Choroid plexus epithelial cell (primary cell): ENCODE measurements at regions not wholly inside any gene's neighbourhood (a gene's known extent, or its start where the extent isn't known, plus 50 kb on each side); places are given as distances from the start of the nearest gene placed in this dataset.

ENCODE experiments used
- DNase-seq: peaks from one replicate; pipeline ENCODE4 v3.0.0-alpha.2; 2010; ENCODE audit warnings: low read depth
- H3K4me3 ChIP-seq: 2 replicates; pipeline ENCODE4 v1.5.1; 2011; ENCODE audit warnings: low read depth, mild to moderate bottlenecking, control low read depth, low read length, moderate library complexity
- CTCF ChIP-seq: conservative IDR thresholded peaks from 2 replicates; pipeline ENCODE4 v1.5.1; 2011; ENCODE audit warnings: low read depth, mild to moderate bottlenecking, control low read depth, inconsistent platforms, low read length, moderate library complexity

- DNase-seq: no peak
- H3K4me3 ChIP-seq: no peak overlapping the region
- TF ChIP-seq CTCF: no peak
These were observed 51.3 kb upstream of the CADPS start for GRCh38 chr3:62926494-62926893.

- no peak for TF ChIP-seq CTCF
- DNase-seq: no peak
- no peak overlapping the region for H3K4me3 ChIP-seq
These were observed 53.0 kb upstream of the CADPS start for GRCh38 chr3:62928256-62928655.

DNA sequence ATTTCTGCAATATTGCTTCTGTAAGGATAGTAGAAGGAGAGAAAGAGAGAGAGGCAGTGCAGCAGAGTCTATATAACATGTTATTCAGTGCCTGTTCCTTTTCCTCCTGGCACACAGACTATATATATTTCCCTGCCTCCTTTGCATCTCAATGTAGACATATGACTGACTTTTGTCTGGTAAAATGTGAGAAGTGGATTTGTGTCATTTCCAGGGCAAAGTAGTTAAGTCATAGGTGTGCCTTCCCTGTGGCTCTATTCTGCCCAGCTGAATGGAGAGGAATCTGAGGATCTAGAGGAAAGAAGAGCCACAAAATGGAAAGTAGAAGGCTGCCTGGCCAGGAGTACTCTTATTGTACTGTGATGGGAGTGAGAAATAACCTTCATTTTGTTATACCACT, 54.6 kb upstream of the CADPS start:
- DNase-seq: no peak
- no peak for TF ChIP-seq CTCF

GRCh38 chr3:62935793-62936192, 60.6 kb upstream of the CADPS start:
- no peak overlapping the region for H3K4me3 ChIP-seq
- no peak for DNase-seq
- no peak for TF ChIP-seq CTCF

More for the DNA sequence above, 54.6 kb upstream of the CADPS start:
- no peak overlapping the region for H3K4me3 ChIP-seq

- no peak for TF ChIP-seq CTCF
- no peak overlapping the region for H3K4me3 ChIP-seq
- DNase-seq: no peak
These were observed 61.5 kb upstream of the CADPS start for GRCh38 chr3:62936626-62937254.

GRCh38 chr3:62938583-62938982, 63.4 kb upstream of the CADPS start:
- no peak for DNase-seq

More at GRCh38 chr3:62938583-62938982, 63.4 kb upstream of the CADPS start:
- H3K4me3 ChIP-seq: no peak overlapping the region
- no peak for TF ChIP-seq CTCF
